HG03469 (cell line): ENCODE measurements at regions not wholly inside any gene's neighbourhood (a gene's known extent, or its start where the extent isn't known, plus 50 kb on each side); places are given as distances from the start of the nearest gene placed in this dataset.
"Not testable (repeated sequence)": the region's sequence is repeated elsewhere in the genome, so short reads cannot be mapped to it uniquely, and the experiment has no call there.

ENCODE experiments used
- ATAC-seq: cut with Tn5 transposase; IDR thresholded peaks from one replicate; pipeline ENCODE4 v1.9.1; 2021; ENCODE audit warnings: mild to moderate bottlenecking, moderate library complexity, moderate number of reproducible peaks; ENCODE audit not compliant: unreplicated experiment

DNA sequence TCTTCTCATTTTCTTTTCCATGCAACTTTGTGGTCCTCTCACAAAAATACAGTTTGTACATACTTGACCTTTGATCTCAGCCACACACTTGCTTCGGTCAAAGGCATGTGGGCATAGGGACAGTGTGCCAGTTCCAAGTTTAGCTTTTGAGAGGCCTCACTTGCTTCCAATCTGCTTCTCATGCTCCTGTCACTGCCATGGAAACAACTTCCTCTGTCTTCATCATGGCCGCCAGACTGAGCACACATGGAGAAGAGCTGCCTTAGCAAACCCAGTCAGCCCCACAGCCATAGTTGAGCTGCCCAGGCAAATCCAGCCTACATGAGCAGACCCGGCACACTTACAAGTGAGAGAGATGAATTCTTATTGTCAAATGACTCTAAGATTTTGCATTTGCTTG, 138.2 kb upstream of the TUSC1 start:
- ATAC-seq: no peak

DNA sequence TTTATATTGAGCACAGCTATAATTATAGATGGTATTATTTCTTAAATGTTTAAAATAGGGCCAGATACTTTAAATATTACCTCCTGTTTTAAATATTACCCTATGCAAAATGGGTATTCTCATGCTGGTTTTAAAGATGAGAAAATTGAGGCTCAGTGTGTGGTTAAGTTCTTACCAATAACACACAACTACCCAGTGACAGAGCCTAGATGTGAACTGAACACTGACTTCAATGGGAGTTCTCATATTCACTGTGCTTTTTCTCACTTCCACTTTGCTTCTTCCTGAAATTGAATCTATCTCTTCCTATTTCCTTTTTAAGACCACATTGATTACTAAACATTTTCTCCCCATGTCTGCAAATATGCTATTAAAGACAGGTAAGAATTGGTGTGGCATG, 135.8 kb upstream of the TUSC1 start:
- ATAC-seq: no peak

DNA sequence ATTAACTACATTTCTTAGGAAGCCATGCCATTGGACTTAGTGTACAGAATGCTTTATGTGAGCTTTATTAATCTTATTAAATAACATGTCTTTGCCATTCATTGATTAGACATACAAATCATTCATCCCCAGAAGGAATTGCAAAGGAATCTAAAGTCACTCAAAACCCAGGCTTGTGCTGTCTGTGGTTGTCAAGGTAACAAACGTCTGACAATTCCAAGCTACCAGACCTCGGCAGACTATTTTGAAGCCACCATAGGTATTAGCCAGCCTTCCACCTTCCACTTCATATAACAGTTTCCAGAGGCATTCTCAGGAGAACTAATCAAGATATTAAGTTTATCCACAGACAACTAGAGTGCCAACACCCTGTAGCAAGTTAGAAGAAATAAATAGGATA, 135.2 kb upstream of the TUSC1 start:
- ATAC-seq: no peak

DNA sequence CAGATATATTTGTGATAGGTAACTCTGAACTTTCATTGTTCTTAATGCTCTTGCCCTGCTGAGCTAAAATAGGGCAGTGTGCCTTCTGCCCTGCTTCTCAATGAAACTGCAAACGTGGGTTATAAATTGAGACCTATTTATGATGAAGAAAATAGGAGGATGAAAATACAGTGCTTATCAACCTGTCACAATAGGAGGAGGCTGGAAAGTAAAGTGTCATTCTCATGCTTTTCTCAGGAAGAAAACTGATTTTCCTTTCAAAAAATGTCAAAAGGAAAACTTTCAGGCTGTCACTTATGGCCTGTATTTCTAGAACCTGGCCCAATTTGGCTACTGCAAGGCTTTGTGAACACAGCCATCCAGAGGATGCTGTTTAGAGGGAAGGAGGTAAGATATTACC, 130.3 kb upstream of the TUSC1 start:
- ATAC-seq: no peak

DNA sequence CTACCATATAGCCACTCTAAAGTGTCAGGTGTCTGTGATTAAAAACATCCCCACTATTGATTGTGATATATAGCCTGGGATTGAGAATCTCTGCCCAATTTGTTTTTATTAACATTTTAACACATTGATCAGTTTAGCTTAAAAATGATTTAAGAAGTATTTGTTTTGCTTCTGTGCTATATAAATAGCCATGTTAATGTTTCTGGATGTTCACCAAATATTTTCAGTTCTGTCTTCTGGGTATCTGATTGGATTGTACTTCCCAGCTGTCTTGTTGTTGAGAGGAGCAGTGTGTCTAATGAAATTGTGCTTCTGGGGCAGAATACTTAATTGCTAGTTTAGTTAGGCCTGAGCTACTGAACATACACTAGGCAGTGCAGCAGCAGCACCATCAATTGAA, 126.6 kb upstream of the TUSC1 start:
- ATAC-seq: no peak

DNA sequence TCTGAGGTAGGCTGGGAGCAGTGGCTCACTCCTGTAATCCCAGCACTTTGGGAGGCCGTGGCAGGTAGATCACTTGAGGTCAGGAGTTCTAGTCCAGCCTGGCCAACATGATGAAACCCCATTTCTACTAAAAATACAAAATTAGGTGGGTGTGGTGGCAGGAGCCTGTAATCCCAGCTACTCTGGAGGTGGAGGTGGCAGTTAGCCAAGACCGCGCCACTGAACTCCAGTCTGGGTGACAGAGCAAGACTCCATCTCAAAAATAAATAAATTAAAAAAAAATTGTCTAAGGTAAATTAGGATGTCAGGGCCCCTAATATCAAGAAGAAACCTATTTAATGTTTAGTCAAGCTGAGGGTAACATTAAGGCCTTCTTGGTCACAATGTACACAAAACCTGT, 123.7 kb upstream of the TUSC1 start:
- ATAC-seq: not testable (repeated sequence)

DNA sequence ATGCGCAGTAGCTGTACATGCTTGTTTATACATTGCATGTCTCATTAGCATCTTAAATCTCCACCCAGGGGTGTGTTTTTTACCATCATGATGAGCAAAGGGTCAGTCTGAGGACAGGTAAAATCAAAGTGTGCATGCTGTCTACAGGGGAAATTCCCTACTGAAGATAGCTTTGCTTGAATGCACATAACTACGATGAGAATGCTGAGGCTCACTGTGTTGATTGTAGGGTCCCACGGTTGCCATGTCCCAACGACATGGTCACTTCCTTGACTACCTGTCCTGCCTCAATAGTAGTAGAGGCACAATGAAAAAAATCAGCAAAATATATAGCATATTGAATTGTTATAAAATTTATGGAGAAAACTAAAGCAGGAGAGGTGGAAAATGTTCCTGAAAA, 95.6 kb upstream of the TUSC1 start:
- ATAC-seq: no peak

DNA sequence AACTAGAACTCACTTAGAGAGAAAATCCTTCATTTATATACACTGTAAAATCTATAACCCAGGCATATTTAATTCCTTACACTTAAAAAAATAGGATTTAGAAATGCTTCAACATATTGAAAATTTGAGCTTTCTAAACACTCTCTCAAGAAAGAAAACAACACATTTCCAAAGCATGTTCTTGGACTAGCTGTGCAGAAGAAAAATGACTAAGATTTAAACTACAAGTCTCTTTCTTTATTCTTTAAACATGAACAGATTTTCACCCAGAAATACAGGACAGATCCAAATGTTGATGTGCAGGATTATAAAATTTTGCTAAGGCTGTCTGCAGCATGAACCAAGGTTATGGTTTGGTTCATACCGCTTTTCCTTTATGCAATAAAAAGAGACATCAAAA, 77.7 kb upstream of the TUSC1 start:
- no peak for ATAC-seq

DNA sequence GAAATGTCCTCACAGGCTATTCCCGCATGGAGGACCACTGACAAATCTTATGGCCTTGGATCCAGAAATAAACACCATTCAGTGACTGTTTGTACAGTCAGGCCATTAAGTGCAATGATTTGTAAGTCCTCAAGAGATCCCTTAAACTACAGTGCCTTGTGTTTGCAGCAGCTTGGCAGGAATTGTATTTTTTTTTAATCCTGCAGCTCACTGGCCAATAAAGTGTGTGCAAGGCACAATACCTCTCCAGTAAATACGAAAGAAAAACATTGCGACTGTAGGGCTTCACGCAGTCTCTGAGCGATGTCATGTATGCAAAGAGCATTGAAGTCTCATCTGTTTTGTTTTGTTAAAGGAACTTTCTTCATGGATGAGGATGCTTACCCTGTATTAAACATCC, 74.2 kb upstream of the TUSC1 start:
- no peak for ATAC-seq

DNA sequence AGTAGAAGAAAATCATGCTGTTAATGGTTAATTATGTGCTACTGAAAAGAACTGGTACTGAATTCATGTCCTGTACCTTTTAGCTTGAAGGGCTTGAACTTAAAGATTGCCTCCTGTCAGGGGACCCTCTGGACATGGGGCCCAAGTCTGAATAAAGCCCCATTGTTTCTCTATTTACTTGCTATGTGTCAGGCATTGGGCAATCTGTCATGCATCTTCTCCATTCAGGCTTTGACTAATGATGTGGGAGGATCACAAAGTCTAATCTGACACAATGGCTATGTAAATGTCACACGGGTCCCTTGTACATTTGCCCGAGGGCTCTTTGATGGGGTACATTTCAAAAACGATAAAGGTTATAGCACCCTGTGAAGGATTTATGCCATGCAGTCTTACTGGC, 64.0 kb upstream of the TUSC1 start:
- ATAC-seq: no peak

DNA sequence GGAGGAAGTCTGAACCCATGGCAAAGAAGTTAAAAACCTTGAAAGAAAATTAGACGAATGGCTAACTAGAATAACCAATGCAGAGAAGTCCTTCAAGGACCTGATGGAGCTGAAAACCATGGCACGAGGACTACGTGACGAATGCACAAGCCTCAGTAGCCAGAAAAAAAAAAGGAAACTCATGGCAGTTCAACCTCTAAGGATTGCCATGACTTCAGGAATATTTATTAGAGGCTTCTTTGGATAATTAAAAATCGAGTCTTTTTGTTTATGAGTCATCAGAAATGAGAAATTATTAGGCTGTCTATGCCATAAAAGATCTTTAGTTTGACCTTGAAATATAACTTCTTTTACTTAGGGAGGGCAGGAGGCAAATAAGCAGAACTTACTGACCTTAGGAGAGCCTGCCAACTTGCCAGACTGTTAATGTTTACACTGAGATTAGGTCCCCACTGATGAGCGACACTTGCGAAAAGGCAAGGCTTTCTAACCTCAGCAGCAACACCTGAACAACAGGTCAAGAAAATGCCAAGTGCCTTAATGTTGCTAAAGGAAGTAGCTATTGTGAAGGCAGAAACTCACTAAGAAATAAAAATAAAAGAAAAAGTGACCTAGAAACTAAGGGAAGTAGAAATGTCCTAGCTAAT, 55.2 kb upstream of the TUSC1 start:
- no peak for ATAC-seq

DNA sequence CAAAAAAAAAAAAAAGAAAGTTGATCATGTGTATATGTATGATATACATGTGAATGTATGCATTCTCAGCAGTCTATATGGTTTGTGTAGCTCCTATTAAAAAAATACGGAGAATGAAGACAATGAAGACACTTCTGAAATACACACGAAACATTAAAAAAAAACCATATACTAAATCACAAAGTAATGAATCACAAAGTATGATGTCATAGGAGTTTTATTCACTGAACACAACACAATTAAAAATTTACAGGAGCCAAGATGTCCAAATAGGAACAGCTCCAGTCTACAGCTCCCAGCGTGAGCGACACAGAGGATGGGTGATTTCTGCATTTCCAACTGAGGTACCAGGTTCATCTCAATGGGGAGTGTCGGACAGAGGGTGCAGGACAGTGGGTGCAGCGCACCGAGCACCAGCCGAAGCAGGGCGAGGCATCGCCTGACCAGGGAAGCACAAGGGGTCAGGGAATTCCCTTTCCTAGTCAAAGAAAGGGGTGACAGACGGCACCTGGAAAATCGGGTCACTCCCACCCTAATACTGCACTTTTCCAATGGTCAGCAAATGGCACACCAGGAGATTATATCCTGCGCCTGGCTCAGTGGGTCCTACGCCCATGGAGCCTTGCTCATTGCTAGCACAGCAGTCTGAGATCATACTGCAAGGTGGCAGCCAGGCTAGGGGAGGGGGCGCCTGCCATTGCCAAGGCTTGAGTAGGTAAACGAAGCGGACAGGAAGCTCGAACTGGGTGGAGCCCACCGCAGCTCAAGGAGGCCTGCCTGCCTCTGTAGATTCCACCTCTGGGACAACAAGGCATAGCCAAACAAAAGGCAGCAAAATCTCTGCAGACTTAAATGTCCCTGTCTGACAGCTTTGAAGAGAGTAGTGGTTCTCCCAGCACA, 53.9 kb upstream of the TUSC1 start:
- ATAC-seq: not testable (repeated sequence)
